Left ventricle myocardium superior (tissue), 1 donor: ENCODE measurements at regions not wholly inside any gene's neighbourhood (a gene's known extent, or its start where the extent isn't known, plus 50 kb on each side); places are given as distances from the start of the nearest gene placed in this dataset.
"Not testable (repeated sequence)": the region's sequence is repeated elsewhere in the genome, so short reads cannot be mapped to it uniquely, and the experiment has no call there.

ENCODE experiments used
- ATAC-seq: fragments of 200-7000 bp; cut with Tn5 transposase; one replicate; pipeline ENCODE4 v1.9.1; 2020; ENCODE audit warnings: mild to moderate bottlenecking, moderate library complexity
- DNase-seq: peaks from one replicate; pipeline ENCODE4 v3.0.0-alpha.2; 2020
- intact Hi-C: fragments of 100-400 bp; cut with micrococcal nuclease; formaldehyde crosslinking; loops from one replicate; pipeline ENCODE4 v1.11.0; 2022
- donor health status: DM: no; HTN: yes; CAD: no; lungs with severe emphysema.

- intact Hi-C loops, DNase-seq, ATAC-seq: not testable (repeated sequence)
Observed at GRCh38 chr15:77914531-77914930, 163.0 kb downstream of the TBC1D2B start.

- intact Hi-C loops: not testable (repeated sequence)
- ATAC-seq: peak; percentile 75
- peak; percentile 86 for DNase-seq
Observed at GRCh38 chr15:77910030-77910911, 167.2 kb downstream of the TBC1D2B start.

GRCh38 chr15:77909182-77909940 lies 168.2 kb downstream of the TBC1D2B start:
- no peak for ATAC-seq
- no peak for DNase-seq
- intact Hi-C loops: no loop called here

GRCh38 chr15:77908752-77909111 lies 168.8 kb downstream of the TBC1D2B start:
- intact Hi-C loops, ATAC-seq, DNase-seq: not testable (repeated sequence)

- DNase-seq: peak; percentile 6
- peak; percentile 67 for ATAC-seq
- intact Hi-C loops: no loop called here
Observed at GRCh38 chr15:77907824-77908751, 169.4 kb downstream of the TBC1D2B start.

- ATAC-seq, intact Hi-C loops: not testable (repeated sequence)
- DNase-seq: peak; percentile 15
Observed at GRCh38 chr15:77906062-77906990, 171.2 kb downstream of the TBC1D2B start.

- ATAC-seq (no peak), DNase-seq (peak; percentile 16)
- intact Hi-C loops: no loop called here
Observed at GRCh38 chr15:77905301-77905920, 172.1 kb downstream of the TBC1D2B start.

- no peak for ATAC-seq
- no peak for DNase-seq
- intact Hi-C loops: no loop called here
Observed at GRCh38 chr15:77904901-77905300, 172.6 kb downstream of the TBC1D2B start.

- no peak for ATAC-seq
- DNase-seq: peak; percentile 16
- intact Hi-C loops: no loop called here
Observed at GRCh38 chr15:77904436-77904821, 173.1 kb downstream of the TBC1D2B start.

GRCh38 chr15:77903761-77904435 lies 173.6 kb downstream of the TBC1D2B start:
- ATAC-seq, intact Hi-C loops: not testable (repeated sequence)
- DNase-seq: peak; percentile 22

- peak; percentile 28 for DNase-seq
- ATAC-seq: peak; percentile 28
- intact Hi-C loops: not testable (repeated sequence)
Observed at GRCh38 chr15:77902921-77903760, 174.4 kb downstream of the TBC1D2B start.

- DNase-seq: no peak
- no peak for ATAC-seq
- intact Hi-C loops: no loop called here
Observed at GRCh38 chr15:77901921-77902750, 175.4 kb downstream of the TBC1D2B start.

- ATAC-seq: no peak
- peak; percentile 30 for DNase-seq
- intact Hi-C loops: no loop called here
Observed at GRCh38 chr15:77901251-77901881, 176.1 kb downstream of the TBC1D2B start.

- ATAC-seq: peak; percentile 71
- DNase-seq: peak; percentile 64
- intact Hi-C loops: not testable (repeated sequence)
Observed at GRCh38 chr15:77900331-77900963, 177.1 kb downstream of the TBC1D2B start.
